ENCODE measurements at regions not wholly inside any gene's neighbourhood (a gene's known extent, or its start where the extent isn't known, plus 50 kb on each side); places are given as distances from the start of the nearest gene placed in this dataset.

GRCh38 chr18:42477267-42477666 lies 522.2 kb downstream of the PIK3C3 start:
- no peak for TF ChIP-seq CTCF (IDR thresholded peaks at IDR 0.05; ENCODE audit: low read depth, low read length)
- H3K4me3 ChIP-seq (replicated peaks in 1 of 2; ENCODE audit: low read depth in 2 of 2, low read length in 2 of 2) = no peak overlapping the region
- no peak for DNase-seq (ENCODE audit: low read depth in 2 of 2)

GRCh38 chr18:42480441-42480840 lies 525.4 kb downstream of the PIK3C3 start:
- no peak for TF ChIP-seq CTCF (IDR thresholded peaks at IDR 0.05; ENCODE audit: low read depth, low read length)
- DNase-seq (ENCODE audit: low read depth in 2 of 2) = no peak
- H3K4me3 ChIP-seq (replicated peaks in 1 of 2; ENCODE audit: low read depth in 2 of 2, low read length in 2 of 2) = no peak overlapping the region

- no peak for TF ChIP-seq CTCF (IDR thresholded peaks at IDR 0.05; ENCODE audit: low read depth, low read length)
- H3K4me3 ChIP-seq (replicated peaks in 1 of 2; ENCODE audit: low read depth in 2 of 2, low read length in 2 of 2) = no peak overlapping the region
- no peak for DNase-seq (ENCODE audit: low read depth in 2 of 2)
These were observed 529.6 kb downstream of the PIK3C3 start for GRCh38 chr18:42484648-42485047.

GRCh38 chr18:42486271-42486670 lies 531.2 kb downstream of the PIK3C3 start:
- no peak overlapping the region for H3K4me3 ChIP-seq (replicated peaks in 1 of 2; ENCODE audit: low read depth in 2 of 2, low read length in 2 of 2)
- DNase-seq (ENCODE audit: low read depth in 2 of 2) = peak in 1 of 2 donors; percentile 23
- no peak for TF ChIP-seq CTCF (IDR thresholded peaks at IDR 0.05; ENCODE audit: low read depth, low read length)

GRCh38 chr18:42508683-42509296 lies 553.8 kb downstream of the PIK3C3 start:
- no peak for DNase-seq (ENCODE audit: low read depth in 2 of 2)
- TF ChIP-seq CTCF (IDR thresholded peaks at IDR 0.05; ENCODE audit: low read depth, low read length) = no peak
- H3K4me3 ChIP-seq (replicated peaks in 1 of 2; ENCODE audit: low read depth in 2 of 2, low read length in 2 of 2) = no peak overlapping the region

GRCh38 chr18:42509750-42510415 lies 554.8 kb downstream of the PIK3C3 start:
- no peak overlapping the region for H3K4me3 ChIP-seq (replicated peaks in 1 of 2; ENCODE audit: low read depth in 2 of 2, low read length in 2 of 2)
- TF ChIP-seq CTCF (IDR thresholded peaks at IDR 0.05; ENCODE audit: low read depth, low read length) = no peak
- DNase-seq (ENCODE audit: low read depth in 2 of 2) = no peak
